ENCODE measurements at regions not wholly inside any gene's neighbourhood (a gene's known extent, or its start where the extent isn't known, plus 50 kb on each side); places are given as distances from the start of the nearest gene placed in this dataset.

DNA sequence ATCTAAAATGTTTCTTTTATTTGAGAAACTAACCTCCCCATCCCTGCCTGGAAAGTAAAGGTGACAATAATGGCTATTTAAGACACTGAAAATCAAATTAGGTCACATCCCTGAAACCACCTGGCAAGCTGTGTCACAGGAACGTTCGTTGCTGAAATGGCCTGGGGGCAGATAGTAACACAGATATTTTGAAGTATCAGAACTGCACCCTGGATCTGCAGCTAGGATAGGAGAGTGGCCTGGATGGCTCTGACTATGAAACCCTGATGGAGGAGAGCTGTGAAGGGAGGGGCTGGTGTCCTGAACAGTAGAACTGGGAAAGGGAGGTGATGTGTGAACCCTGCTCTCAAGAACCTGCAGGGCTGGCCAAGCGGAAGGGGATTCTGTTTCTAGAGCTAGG lies 648.3 kb upstream of the CFAP20DC start:
- ATAC-seq, result no peak
- no peak for DNase-seq
- intact Hi-C loops (cut with micrococcal nuclease), result no loop called here

DNA sequence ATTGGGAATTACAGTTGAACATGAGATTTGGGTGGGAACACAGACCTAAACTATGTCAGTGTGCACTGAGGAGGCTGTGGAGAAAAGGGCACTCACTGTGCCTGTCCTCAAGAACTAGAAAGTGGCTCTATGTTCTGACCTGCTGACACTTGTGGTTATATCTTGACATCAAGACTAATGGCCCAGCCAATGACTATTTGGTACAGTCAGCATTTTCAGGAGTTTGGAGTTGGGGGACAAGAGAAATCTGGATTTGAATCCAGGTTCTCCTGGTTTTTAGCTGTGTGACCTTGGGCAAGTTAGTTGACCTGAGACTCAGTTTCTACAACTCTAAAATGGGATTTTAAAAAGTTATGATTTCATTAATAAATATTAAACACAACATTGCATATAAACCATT lies 647.0 kb upstream of the CFAP20DC start:
- ATAC-seq (no peak), DNase-seq (no peak)
- intact Hi-C loops (cut with micrococcal nuclease), result no loop called here

DNA sequence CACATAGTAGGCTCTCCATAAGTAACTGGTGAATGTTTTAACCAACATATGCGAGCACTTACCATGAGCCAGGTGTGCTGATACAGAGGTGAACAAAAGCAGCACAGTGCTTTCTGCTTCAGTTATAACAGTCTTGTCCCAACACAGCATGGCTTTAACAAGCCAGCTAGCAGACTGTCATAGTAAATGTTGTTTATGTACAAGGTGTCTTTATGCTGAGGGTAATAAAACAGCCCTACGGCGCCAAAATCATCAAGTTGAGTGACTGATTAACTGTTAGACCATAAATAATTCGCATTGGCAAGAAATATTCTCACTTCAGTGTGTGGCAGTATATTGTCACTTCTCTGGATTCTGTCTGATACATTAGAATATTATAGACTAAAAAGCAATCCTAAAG lies 646.0 kb upstream of the CFAP20DC start:
- DNase-seq (no peak), ATAC-seq (no peak)
- intact Hi-C loops (cut with micrococcal nuclease), result no loop called here

DNA sequence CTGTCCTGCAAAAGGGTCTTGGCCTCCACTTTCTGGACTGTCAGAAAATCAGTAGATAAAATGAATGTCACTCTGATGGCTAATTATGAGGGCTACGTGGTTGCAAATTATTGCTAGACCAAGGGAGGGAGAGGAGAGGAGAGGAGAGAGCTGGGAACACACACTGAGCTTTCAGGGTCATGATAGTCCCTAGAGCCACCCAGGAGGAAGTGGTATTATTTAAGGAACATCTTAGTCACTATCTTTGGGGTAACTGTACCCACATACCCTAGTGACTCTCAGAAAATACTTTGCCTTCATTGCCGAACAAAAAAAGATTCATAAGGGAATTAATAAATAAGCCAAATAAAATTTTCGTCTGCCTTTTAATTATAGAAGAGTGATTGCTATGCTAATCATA lies 642.3 kb upstream of the CFAP20DC start:
- DNase-seq (no peak), ATAC-seq (no peak)
- intact Hi-C loops (cut with micrococcal nuclease), result no loop called here

DNA sequence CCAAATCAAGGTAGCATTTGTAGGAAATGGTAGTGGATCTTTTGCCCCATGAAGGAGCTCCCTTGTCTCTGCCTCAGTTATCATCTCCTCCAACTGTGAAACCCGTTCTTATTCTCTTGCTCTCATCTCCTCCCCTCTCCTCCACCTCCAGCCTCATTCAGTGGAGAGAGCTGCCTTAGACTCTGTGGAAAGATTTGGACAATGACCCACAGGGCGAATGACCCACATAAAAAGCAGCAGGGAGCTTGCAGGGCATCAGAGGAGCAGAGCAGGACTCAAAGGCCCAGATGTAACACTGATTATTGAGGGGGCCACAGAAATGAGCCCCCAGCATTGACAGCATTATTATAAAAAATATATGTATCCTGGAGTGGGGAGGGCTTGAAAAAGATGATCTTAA lies 641.1 kb upstream of the CFAP20DC start:
- no peak for ATAC-seq
- no peak for DNase-seq
- intact Hi-C loops (cut with micrococcal nuclease), result no loop called here

DNA sequence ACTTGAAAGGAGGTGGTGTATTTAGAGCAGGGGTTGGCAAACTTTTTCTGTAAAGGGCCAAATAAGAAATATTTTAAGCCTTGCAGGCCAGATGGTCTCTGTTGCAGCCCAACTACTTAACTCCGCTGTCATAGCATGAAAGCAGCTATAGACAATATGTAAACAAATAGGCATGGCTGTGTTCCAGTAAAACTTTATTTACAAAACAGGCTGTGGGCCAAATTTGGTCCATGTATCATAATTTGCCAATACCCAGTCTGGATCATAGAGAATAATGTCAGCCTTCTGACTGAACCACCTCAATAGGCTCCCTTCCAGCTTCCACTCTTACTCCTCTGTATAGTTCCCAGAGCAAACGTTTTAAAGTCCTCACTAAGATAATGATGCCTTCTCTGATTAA lies 638.8 kb upstream of the CFAP20DC start:
- intact Hi-C loops (cut with micrococcal nuclease), result no loop called here
- DNase-seq (no peak), ATAC-seq (no peak)

DNA sequence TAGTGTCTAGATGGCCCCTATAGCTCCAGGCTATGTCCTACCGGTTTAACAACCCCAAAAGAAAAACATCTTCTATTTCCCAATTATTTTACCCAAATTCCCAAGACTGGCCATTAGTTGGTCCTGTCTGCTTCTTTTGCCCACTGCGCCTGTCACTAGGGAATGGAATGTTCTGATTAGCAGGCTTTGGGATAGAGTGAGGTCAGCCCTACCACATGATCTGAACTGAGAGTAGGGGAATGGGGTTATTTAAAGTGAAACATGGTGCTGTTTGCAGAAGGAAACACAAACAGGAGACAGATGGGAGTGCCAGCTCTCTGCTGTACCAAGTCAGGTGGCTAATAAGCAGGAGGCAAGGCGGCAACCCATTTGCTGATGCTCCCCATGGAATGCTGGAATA lies 635.6 kb upstream of the CFAP20DC start:
- intact Hi-C loops (cut with micrococcal nuclease), result no loop called here
- DNase-seq (no peak), ATAC-seq (peak; percentile 45)

DNA sequence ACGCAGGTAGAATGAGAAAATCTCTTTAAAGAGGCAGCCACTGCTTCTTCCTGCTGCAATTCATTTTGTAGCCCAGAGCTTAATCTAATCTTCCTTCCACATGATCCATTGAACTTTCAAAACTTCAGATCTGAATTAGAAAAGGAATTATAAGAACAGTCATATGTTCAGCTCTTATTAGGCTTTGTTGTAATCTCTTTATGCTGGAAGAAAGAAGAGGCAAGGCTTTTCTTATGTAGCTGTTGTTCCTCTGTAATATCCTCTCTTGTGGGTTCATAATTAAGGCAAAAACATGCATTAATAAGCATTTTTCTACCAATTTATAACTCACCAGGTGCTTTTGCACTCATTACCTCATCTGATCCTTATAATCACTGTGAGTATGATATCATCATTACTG lies 634.9 kb upstream of the CFAP20DC start:
- intact Hi-C loops (cut with micrococcal nuclease), result no loop called here
- no peak for DNase-seq
- no peak for ATAC-seq

DNA sequence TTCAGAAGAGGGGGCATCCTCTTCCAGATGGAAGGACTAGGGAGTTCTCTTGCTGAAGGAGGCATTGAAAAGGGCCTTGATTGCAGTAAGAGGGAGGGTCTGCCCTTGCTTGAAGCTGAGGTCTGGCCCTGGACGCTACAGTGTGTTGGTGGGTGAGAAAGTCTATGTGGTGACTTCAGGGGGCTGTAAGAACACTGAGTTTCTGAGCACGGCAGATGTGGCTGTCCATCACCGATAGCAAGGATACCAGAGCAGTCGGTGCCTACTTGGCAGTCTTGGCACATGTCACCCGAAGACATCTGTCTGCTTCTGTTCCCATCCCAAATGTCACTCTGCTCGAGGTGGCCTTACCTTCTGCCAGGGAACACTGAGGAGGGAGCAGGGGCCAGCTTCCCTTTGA lies 631.1 kb upstream of the CFAP20DC start:
- DNase-seq (no peak), ATAC-seq (no peak)
- intact Hi-C loops (cut with micrococcal nuclease), result no loop called here

DNA sequence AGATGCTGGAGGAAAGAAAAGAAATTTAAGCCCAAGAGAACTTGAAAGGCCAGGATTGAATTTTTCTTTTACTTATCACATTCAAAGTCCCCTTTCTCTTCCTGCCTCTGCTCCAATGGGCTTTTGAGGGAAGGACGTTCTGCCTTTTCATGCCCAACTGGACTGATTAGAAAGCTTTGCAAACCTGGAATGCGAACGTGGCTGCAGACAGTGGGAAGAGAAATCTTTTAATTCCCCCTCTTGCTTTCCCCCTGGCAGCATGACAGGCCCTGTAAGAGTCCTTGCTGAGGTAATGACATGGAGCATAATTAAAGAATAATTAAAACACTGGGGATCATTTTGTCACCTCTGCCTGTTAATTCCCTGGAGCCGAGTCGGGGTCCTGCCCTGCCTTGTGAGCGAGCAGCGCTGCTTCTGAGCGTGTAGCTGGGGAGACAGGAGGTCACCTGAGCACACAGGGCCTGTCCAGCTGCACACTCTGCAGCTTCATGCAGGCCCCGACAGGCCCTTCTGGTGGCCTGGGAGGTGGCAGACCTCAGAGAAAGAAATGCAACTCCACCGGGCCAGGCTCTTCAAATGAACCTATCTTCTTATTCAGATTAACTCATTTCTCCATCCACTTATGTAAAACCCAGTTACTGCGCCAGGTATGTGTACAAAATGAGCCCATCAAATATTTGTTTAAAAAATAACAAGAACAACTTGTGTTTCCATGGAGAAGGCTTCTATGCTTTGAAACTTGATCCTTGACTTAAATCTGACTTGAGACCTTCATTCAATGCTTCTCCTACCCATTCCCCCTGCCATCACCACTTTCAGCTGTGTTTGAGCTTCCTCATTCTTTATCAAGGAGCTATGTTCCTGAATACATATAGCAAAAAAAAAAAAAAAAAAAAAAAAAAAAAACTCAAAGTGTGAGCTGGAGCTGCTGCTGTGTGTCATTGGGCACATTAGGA lies 628.2 kb upstream of the CFAP20DC start:
- DNase-seq, result no peak
- intact Hi-C loops (cut with micrococcal nuclease), result no loop called here
- no peak for ATAC-seq

DNA sequence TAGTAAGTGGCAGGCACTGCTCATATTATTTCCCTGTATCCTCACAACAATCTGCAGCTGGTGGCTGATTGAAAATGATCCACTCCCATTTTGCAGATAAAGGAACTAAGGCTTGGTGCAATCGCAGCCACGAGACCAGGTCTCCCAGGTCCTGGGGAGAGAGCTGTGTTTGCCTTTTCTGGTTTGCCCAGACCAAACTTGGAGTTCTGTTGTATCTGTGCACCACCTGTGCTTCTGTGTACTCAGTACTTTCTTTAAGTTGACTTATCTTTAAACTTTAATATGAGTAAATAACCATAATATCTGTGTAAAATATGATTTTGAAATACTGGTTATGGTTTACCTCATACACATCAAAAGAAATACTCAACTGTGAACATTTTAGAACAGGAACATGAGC lies 625.7 kb upstream of the CFAP20DC start:
- intact Hi-C loops (cut with micrococcal nuclease), result no loop called here
- no peak for DNase-seq
- ATAC-seq, result no peak

DNA sequence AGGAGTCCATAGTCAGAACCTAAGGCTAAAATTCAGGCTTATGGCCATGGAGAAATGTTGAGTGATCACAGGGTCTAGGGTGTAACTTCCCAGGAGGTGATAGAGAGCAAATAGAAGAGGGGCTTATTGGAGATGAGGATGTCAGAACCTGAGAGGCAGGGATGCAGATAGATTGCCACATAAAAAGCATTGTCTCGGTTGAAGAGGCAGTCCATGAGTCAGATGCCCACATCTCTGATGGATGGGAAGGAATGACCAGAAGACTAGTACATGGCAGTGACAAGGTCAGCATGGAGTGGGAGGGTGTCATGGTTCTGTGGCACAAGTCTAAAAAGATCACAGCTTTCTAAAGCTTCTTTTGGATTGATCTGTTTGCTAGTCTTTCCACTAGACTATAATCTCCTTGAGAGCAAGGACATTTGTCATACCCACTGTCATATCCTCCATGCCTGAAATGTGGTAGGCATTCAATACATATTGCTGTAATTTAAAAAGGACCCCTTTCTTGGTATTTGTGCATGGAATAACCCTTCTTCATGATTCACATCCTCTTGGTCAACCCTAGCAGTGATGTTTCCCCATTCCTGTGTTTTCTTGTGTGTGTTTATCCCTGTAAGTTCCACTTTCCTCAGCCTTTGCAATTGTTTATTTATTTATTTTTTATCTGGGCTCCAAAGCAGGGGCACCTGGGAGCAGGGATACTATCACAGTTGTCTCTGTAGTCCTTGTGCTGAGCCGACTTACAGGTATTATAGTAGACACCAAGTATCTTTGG lies 613.4 kb upstream of the CFAP20DC start:
- no peak for ATAC-seq

DNA sequence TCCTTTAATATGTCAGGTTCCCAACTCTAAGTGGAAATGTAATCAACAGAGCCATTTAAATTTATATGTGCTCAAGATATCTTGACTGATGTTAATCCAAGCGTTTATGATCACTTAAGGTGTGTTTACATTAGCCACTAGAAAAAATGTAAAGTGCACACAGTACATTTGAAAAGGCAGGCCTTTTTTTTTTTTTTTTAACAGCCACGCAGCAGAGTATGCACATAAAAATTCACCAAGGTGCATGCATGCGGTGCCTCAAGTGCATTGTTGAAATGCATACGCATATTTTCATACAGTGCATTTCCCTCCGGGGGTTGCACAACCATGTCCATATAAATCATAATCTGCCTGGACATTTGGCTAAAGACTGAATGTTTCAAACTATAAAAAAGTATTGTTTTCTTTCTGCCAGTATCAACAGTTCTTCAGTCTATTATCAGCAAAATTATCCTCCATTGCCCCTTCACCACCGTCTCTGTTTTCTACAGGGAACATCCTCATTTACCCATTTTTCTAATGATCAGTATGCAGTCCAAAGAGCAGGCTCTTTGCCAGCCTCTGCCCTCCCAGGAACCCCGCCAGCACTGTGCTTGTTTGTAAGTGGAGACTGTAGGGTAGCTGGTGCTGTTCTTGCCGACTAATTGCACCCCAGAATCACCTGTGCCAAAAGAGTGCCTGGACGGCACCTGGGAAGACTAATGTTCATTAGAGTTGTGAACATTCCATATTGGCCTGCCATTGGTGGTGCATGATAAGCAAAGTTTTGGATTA lies 611.2 kb upstream of the CFAP20DC start:
- ATAC-seq (no peak), DNase-seq (peak; percentile 36)
- intact Hi-C loops (cut with micrococcal nuclease), result no loop called here

More for the DNA sequence above, 613.4 kb upstream of the CFAP20DC start:
- intact Hi-C loops (cut with micrococcal nuclease), result no loop called here
- no peak for DNase-seq

DNA sequence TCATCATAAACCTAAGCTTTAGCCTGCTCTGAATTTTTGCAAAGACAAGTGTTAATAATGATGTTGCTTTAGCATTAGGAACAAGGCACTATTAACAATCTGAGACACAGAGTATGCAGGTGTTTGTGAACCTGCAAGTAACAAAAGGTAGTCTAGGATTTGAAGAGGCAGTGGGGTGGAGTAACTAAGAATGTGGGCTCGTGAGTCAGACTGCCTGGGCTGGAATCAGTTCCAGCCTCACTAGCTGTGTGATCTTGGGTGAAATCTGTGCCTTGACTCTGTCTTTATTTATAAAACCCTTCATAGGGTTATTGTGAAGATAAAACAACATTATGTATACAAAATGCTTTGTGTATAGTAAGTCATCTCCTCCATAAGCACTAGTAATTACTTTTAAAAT lies 610.6 kb upstream of the CFAP20DC start:
- intact Hi-C loops (cut with micrococcal nuclease), result no loop called here
- ATAC-seq, result no peak
- no peak for DNase-seq

DNA sequence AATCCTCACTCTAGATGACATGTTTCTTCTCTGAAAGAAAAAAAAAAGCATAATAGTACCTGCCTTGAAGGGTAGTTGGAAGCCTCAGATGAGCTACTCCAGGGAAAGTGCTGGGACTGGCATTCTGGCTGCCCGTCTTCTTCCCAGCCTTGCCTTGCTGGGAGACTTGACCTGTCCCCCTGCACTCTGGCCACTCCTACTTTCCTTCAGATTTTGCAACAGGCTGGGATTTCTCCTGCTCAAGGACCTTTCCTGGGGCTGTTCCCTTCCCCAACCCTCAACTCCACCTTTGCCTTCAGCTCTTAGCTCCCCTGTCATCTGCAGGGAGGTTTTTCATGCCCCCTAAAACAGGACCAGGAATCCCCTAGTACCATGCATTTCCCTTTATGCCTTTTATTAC lies 609.9 kb upstream of the CFAP20DC start:
- DNase-seq, result no peak
- ATAC-seq, result no peak
- intact Hi-C loops (cut with micrococcal nuclease), result no loop called here

DNA sequence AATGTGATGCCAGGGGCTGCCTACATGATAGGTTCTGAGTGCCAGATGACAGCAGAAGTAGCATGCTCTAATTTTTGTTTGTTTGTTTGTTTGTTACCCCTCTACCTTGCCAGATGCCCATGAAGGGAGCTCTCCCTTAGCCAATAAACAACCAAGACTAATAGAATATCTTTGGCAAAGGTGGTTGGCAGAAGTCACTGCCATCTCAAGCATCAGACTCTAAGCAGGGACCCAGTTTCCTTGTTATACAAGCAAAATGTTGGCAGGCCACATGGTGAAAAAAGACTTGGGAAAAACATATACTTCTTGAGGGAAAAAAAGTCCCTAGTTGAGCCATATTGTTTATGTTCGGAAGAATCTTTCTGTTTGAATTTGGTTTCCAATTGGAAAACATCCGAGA lies 609.0 kb upstream of the CFAP20DC start:
- ATAC-seq (no peak), DNase-seq (no peak)
- intact Hi-C loops (cut with micrococcal nuclease), result no loop called here

DNA sequence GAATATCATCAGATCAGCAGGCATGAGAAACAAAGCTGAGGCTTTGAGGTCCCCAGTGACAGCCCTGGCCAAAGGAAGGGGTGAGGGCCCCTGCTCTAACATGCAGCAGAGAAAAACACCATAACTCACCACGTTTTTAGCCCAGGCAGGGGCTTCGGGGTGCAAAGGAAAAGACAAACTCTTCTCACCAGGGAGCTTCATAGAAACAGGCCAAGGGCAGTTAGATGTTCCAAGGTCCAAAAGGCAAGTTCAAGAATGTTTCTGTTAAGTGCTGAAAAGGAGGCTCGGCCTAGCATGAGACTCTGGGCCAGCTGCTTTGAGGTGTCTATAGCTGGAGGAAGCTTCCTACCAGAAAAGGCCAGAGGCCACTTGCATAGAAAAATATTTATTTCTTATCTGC lies 608.4 kb upstream of the CFAP20DC start:
- ATAC-seq (no peak), DNase-seq (no peak)
- intact Hi-C loops (cut with micrococcal nuclease), result no loop called here

DNA sequence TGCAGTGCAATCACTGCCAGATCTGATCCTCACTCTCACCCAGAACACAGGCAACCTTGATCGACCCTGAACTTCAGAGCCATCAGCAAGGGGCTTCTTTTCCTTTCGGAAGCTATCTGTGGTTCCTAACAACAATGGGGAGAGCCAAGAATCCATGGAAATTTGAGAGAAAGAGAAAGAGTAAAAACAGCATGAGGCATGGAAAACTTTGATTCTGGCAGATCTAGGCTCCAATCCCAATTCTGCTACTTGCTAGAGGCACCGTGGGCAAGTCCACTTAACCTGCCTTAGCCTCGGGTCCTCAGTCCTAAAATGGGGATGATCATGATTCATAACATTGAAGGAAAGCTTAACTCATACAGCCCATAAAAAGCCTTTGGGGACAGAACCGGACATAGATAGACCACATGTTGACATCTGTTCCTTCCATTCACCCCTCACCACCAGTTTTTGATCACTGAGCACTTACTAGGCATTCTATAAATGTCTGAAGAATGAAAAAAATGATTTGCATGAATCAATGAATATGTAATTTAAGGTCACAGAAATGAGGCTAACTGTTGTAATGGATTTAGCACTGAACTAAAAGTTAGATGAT lies 605.7 kb upstream of the CFAP20DC start:
- intact Hi-C loops (cut with micrococcal nuclease), result no loop called here
- ATAC-seq (no peak), DNase-seq (no peak)

All from left ventricle myocardium superior (tissue), 1 donor.